GM23248 (cell line): ENCODE measurements at regions not wholly inside any gene's neighbourhood (a gene's known extent, or its start where the extent isn't known, plus 50 kb on each side); places are given as distances from the start of the nearest gene placed in this dataset.

Source experiments
- DNase-seq: peaks from one replicate; pipeline ENCODE4 v3.0.0-alpha.2; 2015
- H2AFZ ChIP-seq: fragments of 200-600 bp; sonication (generic); 2 replicates; pipeline ENCODE4 v1.6.1; 2016; ENCODE audit warnings: antibody characterized with exemption
- H3F3A ChIP-seq: fragments of 200-600 bp; sonication (generic); 2 replicates; pipeline ENCODE4 v1.6.1; 2016; ENCODE audit warnings: mild to moderate bottlenecking, antibody characterized with exemption, mixed run types; ENCODE audit not compliant: insufficient read depth
- H3K27ac ChIP-seq: fragments of 200-600 bp; sonication (generic); 2 replicates; pipeline ENCODE4 v1.5.1; 2016; ENCODE audit warnings: mild to moderate bottlenecking
- H3K27me3 ChIP-seq: fragments of 200-600 bp; sonication (generic); replicated peaks from 2 replicates; pipeline ENCODE4 v1.6.1; 2016; ENCODE audit warnings: mild to moderate bottlenecking; ENCODE audit not compliant: insufficient read depth
- H3K36me3 ChIP-seq: fragments of 200-600 bp; sonication (generic); 2 replicates; pipeline ENCODE4 v1.6.1; 2016; ENCODE audit warnings: low read depth, mild to moderate bottlenecking
- H3K4me1 ChIP-seq: fragments of 200-600 bp; sonication (generic); 2 replicates; pipeline ENCODE4 v1.6.1; 2016; ENCODE audit warnings: mild to moderate bottlenecking; ENCODE audit not compliant: insufficient read depth
- H3K4me2 ChIP-seq: fragments of 200-600 bp; sonication (generic); one replicate; pipeline ENCODE4 v1.6.1; 2016; ENCODE audit warnings: mild to moderate bottlenecking; ENCODE audit not compliant: unreplicated experiment
- H3K4me3 ChIP-seq: fragments of 200-600 bp; sonication (generic); 2 replicates; pipeline ENCODE4 v1.5.1; 2016; ENCODE audit warnings: mild to moderate bottlenecking
- H3K79me2 ChIP-seq: fragments of 200-600 bp; sonication (generic); 2 replicates; pipeline ENCODE4 v1.6.1; 2016; ENCODE audit warnings: mild to moderate bottlenecking; ENCODE audit not compliant: insufficient read depth
- H3K9ac ChIP-seq: fragments of 200-600 bp; sonication (generic); 2 replicates; pipeline ENCODE4 v1.6.1; 2016; ENCODE audit warnings: mild to moderate bottlenecking
- H3K9me2 ChIP-seq: fragments of 200-600 bp; sonication (generic); 2 replicates; pipeline ENCODE4 v1.6.1; 2016; ENCODE audit warnings: mixed run types, mild to moderate bottlenecking, moderate library complexity; ENCODE audit not compliant: insufficient read depth
- H3K9me3 ChIP-seq: fragments of 200-600 bp; sonication (generic); one replicate; pipeline ENCODE4 v1.6.1; 2017; ENCODE audit warnings: low read depth
- H4K20me1 ChIP-seq: fragments of 200-600 bp; sonication (generic); 2 replicates; pipeline ENCODE4 v1.6.0; 2016; ENCODE audit not compliant: insufficient read depth
- EZH2 ChIP-seq: fragments of 200-600 bp; sonication (generic); IDR thresholded peaks from 2 replicates; pipeline ENCODE4 v1.6.1; 2018; ENCODE audit warnings: antibody characterized with exemption, mild to moderate bottlenecking; ENCODE audit not compliant: insufficient read depth, poor library complexity, severe bottlenecking
- EZH2phosphoT487 ChIP-seq: fragments of 200-600 bp; sonication (generic); IDR thresholded peaks from 2 replicates; pipeline ENCODE4 v1.6.1; 2018; ENCODE audit warnings: antibody characterized with exemption, moderate library complexity, mild to moderate bottlenecking, low read depth; ENCODE audit not compliant: insufficient read depth
- WGBS, 2 experiments: methylation state at CpG; one replicate each; pipeline ENCODE4 v1.1.6; 2015 to 2017; ENCODE audit warnings: low lambda C conversion rate in 2 of 2, low coverage in 1 of 2; ENCODE audit errors: missing lambda C conversion rate in 2 of 2; 5-methylcytosine and 5-hydroxymethylcytosine counted together
- in situ Hi-C: fragments of 300-500 bp; cut with MboI; formaldehyde crosslinking; loops from 2 replicates; pipeline ENCODE4 v1.15.0; 2020

DNA sequence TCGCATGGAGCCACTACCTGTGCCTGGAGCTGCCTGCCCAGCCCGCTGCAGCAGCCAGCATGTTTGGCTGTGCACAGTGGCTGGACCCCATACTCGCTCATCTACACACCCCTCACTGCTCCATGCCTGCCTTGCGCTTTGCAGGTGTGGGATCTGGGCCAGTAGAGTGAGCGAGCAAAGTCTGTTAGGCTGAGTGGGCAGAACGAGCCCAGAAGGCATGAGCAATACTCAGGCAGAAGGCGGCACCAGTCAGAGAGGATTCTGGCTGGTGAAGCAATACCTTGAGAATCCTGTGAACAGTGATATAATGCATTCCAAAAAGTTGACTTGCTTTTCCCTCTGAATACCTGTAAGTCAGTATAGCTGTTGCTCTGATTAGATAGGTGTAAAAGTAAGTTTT is 816.4 kb downstream of the KCNT2 start:
- DNase-seq, result peak; percentile 22
- Histone ChIP-seq H3K79me2 (no peaks in the 10 kb centered on the region), H3K36me3 (no peaks in the 10 kb centered on the region), H4K20me1 (no peaks in the 10 kb centered on the region), H3K4me3 (no peak overlapping the region), H2AFZ (no peak overlapping the region), H3K9ac (no peak overlapping the region), H3K9me2 (no peaks in the 10 kb centered on the region), H3K4me1 (no peaks in the 10 kb centered on the region), H3K27me3 (no peaks in the 10 kb centered on the region), H3K27ac (no peak overlapping the region), H3K4me2 (no peak overlapping the region), H3F3A (no peaks in the 10 kb centered on the region), H3K9me3 (no peaks in the 10 kb centered on the region)
- in situ Hi-C loops, result no loop called here
- TF ChIP-seq EZH2 (no peak), EZH2phosphoT487 (no peak)
- WGBS, 2 experiments, result 75 to 78% methylated on average over 7 of the region's 7 CpGs

DNA sequence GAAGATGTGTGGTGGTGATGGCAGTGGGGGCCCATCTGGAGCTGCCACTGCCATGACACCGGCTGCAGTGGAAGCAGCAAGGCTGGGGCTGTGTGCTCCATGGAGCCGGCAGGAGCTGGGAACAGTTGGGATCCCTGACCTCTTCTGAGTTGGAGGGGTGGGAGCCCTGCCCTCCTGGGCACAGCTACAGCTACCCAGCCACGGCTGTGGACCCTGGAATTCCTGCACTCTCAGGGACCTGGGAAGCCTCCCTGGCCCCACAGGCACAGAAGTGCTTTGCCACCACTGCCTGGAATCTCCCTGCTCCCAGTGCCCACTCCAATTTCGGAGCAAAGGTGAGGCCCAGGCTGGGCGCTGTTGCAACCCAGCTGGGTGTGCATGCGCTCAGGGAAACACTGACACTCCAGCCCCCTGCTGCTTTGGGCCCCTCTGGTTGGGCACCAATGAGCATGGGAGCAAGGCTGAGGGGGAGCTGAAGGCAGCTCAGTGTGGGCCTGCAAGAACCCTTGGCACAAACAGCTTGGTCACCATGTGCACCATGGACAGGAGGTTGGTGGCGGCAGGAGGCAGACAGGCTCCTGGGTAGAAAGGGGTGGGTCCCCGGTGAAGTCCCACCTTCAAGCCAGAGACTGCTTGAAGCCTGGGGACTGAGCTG is 817.6 kb downstream of the KCNT2 start:
- Histone ChIP-seq H3K27me3 (no peaks in the 10 kb centered on the region), H3K27ac (no peak overlapping the region), H4K20me1 (no peaks in the 10 kb centered on the region), H3K4me1 (no peaks in the 10 kb centered on the region), H3F3A (no peaks in the 10 kb centered on the region), H2AFZ (no peak overlapping the region), H3K9me2 (no peaks in the 10 kb centered on the region), H3K9me3 (no peaks in the 10 kb centered on the region), H3K36me3 (no peaks in the 10 kb centered on the region), H3K79me2 (no peaks in the 10 kb centered on the region), H3K9ac (no peak overlapping the region), H3K4me3 (no peak overlapping the region), H3K4me2 (no peak overlapping the region)
- in situ Hi-C loops, result no loop called here
- TF ChIP-seq EZH2, result no peak
- TF ChIP-seq EZH2phosphoT487, result no peak
- DNase-seq, result no peak
- WGBS, 2 experiments, result 70 to 73% methylated on average over 8 of the region's 8 CpGs

DNA sequence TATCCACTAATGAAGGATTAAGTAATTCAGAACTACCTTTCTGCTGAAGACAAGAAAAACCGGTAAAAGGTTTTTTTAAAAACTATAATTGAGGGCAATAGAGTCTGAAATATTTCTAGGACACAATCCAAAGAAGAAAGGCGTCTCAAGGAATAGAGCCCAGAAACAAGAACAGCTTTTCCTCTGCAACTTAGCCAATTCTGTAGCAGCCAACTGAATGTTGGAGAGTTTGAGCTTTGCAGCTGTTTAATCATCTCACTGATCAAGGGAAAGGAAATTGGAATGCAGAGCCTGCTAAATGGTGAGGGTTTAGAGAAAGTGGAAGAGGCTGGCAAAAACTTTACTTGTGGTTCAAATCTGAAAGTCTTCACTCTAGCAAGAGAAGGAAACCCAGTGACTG is 818.9 kb downstream of the KCNT2 start:
- Histone ChIP-seq H3K27me3 (no peaks in the 10 kb centered on the region), H3K4me3 (no peak overlapping the region), H3K79me2 (no peaks in the 10 kb centered on the region), H3K27ac (no peak overlapping the region), H3K9me3 (no peaks in the 10 kb centered on the region), H3K4me2 (no peak overlapping the region), H3F3A (no peaks in the 10 kb centered on the region), H2AFZ (no peak overlapping the region), H4K20me1 (no peaks in the 10 kb centered on the region), H3K9me2 (no peaks in the 10 kb centered on the region), H3K9ac (no peak overlapping the region), H3K4me1 (no peaks in the 10 kb centered on the region), H3K36me3 (no peaks in the 10 kb centered on the region)
- 10 to 12% methylated on average over 2 of the region's 2 CpGs for WGBS, 2 experiments
- no peak for TF ChIP-seq EZH2
- no peak for TF ChIP-seq EZH2phosphoT487
- DNase-seq, result no peak
- in situ Hi-C loops, result no loop called here

DNA sequence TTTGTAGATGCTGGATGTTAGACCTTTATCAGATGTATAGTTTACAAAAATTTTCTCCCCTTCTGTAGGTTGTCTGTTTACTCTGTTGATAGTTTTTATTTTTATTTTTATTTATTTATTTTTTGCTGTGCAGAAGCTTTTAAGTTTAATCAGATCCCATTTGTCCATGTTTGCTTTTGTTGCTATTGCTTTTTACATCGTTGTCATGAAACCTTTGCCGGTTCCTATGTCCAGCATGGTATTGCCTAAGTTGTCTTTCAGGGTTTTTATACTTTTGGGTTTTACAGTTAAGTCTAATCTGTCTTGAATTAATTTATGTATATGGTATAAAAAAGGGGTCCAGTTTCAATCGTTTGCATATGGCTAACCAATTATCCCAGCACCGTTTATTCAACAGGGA is 819.5 kb downstream of the KCNT2 start:
- Histone ChIP-seq H3K4me2 (no peak overlapping the region), H3K4me1 (no peaks in the 10 kb centered on the region), H3K27ac (no peak overlapping the region), H3K27me3 (no peaks in the 10 kb centered on the region), H4K20me1 (no peaks in the 10 kb centered on the region), H3K79me2 (no peaks in the 10 kb centered on the region), H3K9me2 (no peaks in the 10 kb centered on the region), H3F3A (no peaks in the 10 kb centered on the region), H3K36me3 (no peaks in the 10 kb centered on the region), H3K9me3 (no peaks in the 10 kb centered on the region), H2AFZ (no peak overlapping the region), H3K4me3 (no peak overlapping the region), H3K9ac (no peak overlapping the region)
- 10 to 15% methylated on average over 4 of the region's 4 CpGs for WGBS, 2 experiments
- TF ChIP-seq EZH2, result no peak
- TF ChIP-seq EZH2phosphoT487, result no peak
- in situ Hi-C loops, result no loop called here
- no peak for DNase-seq

DNA sequence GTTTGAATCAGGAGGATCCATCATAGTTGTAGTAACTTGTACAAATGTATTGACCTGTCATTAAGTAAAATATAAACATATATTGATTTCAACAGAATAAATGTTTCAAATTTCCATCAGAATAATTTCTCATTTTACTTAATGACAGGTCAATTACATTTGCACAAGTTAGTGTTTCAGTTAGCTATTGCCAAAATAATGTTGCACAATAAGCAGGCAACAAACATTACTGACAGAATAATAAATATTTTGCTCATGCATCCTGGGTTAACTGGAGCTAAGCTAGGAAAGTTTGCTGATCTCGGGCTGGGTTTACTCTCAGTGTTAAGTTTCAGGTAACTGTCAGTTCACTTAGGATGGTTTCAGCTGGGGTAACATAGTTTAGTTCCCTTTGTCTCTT is 822.4 kb downstream of the KCNT2 start:
- no peaks in the 10 kb centered on the region for H3K9me2 ChIP-seq
- no peak overlapping the region for H3K9ac ChIP-seq
- no peaks in the 10 kb centered on the region for H3F3A ChIP-seq
- 0% methylated on average over 1 of the region's 1 CpG for WGBS, 2 experiments
- no peak for DNase-seq
- in situ Hi-C loops, result no loop called here
- H3K36me3 ChIP-seq, result no peaks in the 10 kb centered on the region
- no peaks in the 10 kb centered on the region for H3K4me1 ChIP-seq
- H3K79me2 ChIP-seq, result no peaks in the 10 kb centered on the region
- H3K27me3 ChIP-seq, result no peaks in the 10 kb centered on the region
- H3K27ac ChIP-seq, result no peak overlapping the region
- no peaks in the 10 kb centered on the region for H4K20me1 ChIP-seq
- no peaks in the 10 kb centered on the region for H3K9me3 ChIP-seq
- no peak overlapping the region for H3K4me3 ChIP-seq
- no peak overlapping the region for H2AFZ ChIP-seq
- no peak overlapping the region for H3K4me2 ChIP-seq
- TF ChIP-seq EZH2phosphoT487 (no peak), EZH2 (no peak)
